HAP-1 (cell line): ENCODE measurements at regions not wholly inside any gene's neighbourhood (a gene's known extent, or its start where the extent isn't known, plus 50 kb on each side); places are given as distances from the start of the nearest gene placed in this dataset.
"Not testable (repeated sequence)": the region's sequence is repeated elsewhere in the genome, so short reads cannot be mapped to it uniquely, and the experiment has no call there.

Source experiments
- DNase-seq, 2 experiments: peaks; one replicate each; pipeline ENCODE4 v3.0.0-alpha.2; 2016 to 2020; ENCODE audit warnings: low spot score in 2 of 2
- H3K27me3 ChIP-seq: fragments of 250-450 bp; sonication (Bioruptor Pico); 2 replicates; pipeline ENCODE4 v1.5.1; 2020; ENCODE audit warnings: low read depth, mild to moderate bottlenecking, moderate library complexity
- H3K36me3 ChIP-seq: fragments of 250-450 bp; sonication (Bioruptor Pico); replicated peaks from 2 replicates; pipeline ENCODE4 v1.5.1; 2020; ENCODE audit warnings: mild to moderate bottlenecking
- H3K4me1 ChIP-seq: fragments of 250-450 bp; sonication (Bioruptor Pico); 2 replicates; pipeline ENCODE4 v1.5.1; 2020; ENCODE audit warnings: mild to moderate bottlenecking
- H3K4me3 ChIP-seq: fragments of 250-450 bp; sonication (Bioruptor Pico); 2 replicates; pipeline ENCODE4 v1.5.1; 2020; ENCODE audit warnings: mild to moderate bottlenecking, moderate library complexity
- H3K9me3 ChIP-seq: fragments of 250-450 bp; sonication (Bioruptor Pico); 2 replicates; pipeline ENCODE4 v1.5.1; 2020; ENCODE audit warnings: mild to moderate bottlenecking, moderate library complexity
- in situ Hi-C: fragments of 300-500 bp; cut with MboI; formaldehyde crosslinking; loops from 3 replicates; pipeline ENCODE4 v1.14.3; 2020; ENCODE audit warnings: low sequenced_read_pairs, inconsistent platforms, mixed read lengths

GRCh38 chr10:109105725-109106124 is 817.6 kb downstream of the XPNPEP1 start:
- no peak overlapping the region for H3K4me3 ChIP-seq
- no peak for DNase-seq
- H3K27me3 ChIP-seq: no peaks in the 10 kb centered on the region
- no peaks in the 10 kb centered on the region for H3K36me3 ChIP-seq
- in situ Hi-C loops: no loop called here
- H3K4me1 ChIP-seq: no peaks in the 10 kb centered on the region
- no peaks in the 10 kb centered on the region for H3K9me3 ChIP-seq

DNA sequence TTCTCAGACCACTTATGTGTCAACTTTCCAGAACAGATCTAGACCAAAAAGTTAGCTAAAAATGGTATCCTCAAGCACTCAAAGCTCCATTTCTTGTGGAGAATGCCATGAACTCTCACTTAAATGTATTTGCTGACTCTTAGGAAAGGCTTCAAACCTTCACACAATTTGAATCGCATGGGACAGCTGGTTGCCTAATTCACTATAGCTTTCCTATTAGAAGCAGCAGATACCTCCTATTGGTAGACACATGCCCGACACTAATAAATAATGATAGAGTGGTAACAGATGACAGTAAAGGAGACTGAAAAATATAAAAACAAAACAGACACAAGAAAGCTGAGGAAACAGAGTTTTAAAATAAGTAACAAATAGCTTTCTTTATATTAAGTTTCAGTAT is 818.5 kb downstream of the XPNPEP1 start:
- no peaks in the 10 kb centered on the region for H3K36me3 ChIP-seq
- no peak for DNase-seq
- no peak overlapping the region for H3K4me3 ChIP-seq
- no peaks in the 10 kb centered on the region for H3K4me1 ChIP-seq
- H3K27me3 ChIP-seq: no peaks in the 10 kb centered on the region
- in situ Hi-C loops: no loop called here
- H3K9me3 ChIP-seq: no peaks in the 10 kb centered on the region

DNA sequence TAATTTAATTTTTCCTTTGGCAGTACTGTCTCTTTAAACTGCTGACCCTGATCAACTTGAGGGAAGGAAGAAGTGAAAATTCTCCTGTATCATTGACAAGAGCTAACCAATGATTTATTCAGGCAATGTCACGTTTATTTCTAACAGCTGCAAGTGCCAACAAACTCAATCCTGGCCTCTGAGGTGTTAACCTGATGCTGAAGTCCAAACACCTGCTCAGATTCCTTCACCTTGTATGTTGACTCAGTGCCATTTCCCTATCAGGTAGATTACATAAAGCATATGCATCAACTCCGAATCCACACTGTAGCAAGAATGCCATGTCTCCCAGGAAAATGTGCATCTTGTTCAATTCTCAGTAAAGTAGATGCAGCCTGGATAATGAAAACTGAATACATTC is 820.0 kb downstream of the XPNPEP1 start:
- Histone ChIP-seq H3K9me3 (no peaks in the 10 kb centered on the region), H3K36me3 (no peaks in the 10 kb centered on the region), H3K4me1 (no peaks in the 10 kb centered on the region), H3K27me3 (no peaks in the 10 kb centered on the region), H3K4me3 (no peak overlapping the region)
- in situ Hi-C loops: no loop called here
- no peak for DNase-seq

DNA sequence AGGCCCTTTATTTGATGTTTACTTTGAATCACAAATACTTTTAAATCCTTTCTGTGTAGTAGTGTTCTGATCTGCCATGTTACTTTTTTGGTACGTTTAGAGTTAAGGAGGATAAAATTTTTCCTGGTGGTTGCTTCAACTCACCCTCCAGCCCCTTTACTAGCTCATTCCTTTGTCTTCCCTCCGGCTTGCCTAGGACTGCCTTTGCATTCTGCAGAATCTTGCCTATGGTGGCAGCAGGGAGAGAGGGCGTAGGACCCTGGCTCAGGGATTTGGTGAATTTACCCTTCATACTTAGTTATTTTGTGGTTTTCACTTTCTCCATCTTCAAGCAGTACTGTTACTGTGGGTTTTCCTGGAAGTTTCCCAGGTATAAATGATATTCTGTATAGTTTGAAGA is 833.5 kb downstream of the XPNPEP1 start:
- no peak for DNase-seq
- in situ Hi-C loops: no loop called here

GRCh38 chr10:109071539-109071938 is 851.8 kb downstream of the XPNPEP1 start:
- in situ Hi-C loops: no loop called here
- DNase-seq: no peak

More for the DNA sequence above, 833.5 kb downstream of the XPNPEP1 start:
- Histone ChIP-seq H3K36me3 (no peaks in the 10 kb centered on the region), H3K4me1 (no peaks in the 10 kb centered on the region), H3K9me3 (no peaks in the 10 kb centered on the region), H3K4me3 (no peak overlapping the region), H3K27me3 (no peaks in the 10 kb centered on the region)

GRCh38 chr10:109070492-109070891 is 852.8 kb downstream of the XPNPEP1 start:
- in situ Hi-C loops: no loop called here
- Histone ChIP-seq H3K4me1 (no peaks in the 10 kb centered on the region), H3K4me3 (no peak overlapping the region), H3K9me3 (no peaks in the 10 kb centered on the region), H3K27me3 (no peaks in the 10 kb centered on the region), H3K36me3 (no peaks in the 10 kb centered on the region)
- DNase-seq: no peak

More at GRCh38 chr10:109071539-109071938, 851.8 kb downstream of the XPNPEP1 start:
- no peaks in the 10 kb centered on the region for H3K27me3 ChIP-seq
- H3K4me3 ChIP-seq: no peak overlapping the region
- H3K4me1 ChIP-seq: no peaks in the 10 kb centered on the region
- no peaks in the 10 kb centered on the region for H3K36me3 ChIP-seq
- H3K9me3 ChIP-seq: no peaks in the 10 kb centered on the region

- H3K27me3 ChIP-seq: no peaks in the 10 kb centered on the region
- H3K4me1 ChIP-seq: no peaks in the 10 kb centered on the region
- in situ Hi-C loops: no loop called here
- H3K4me3 ChIP-seq: no peak overlapping the region
- H3K9me3 ChIP-seq: no peaks in the 10 kb centered on the region
- no peak for DNase-seq
- no peaks in the 10 kb centered on the region for H3K36me3 ChIP-seq
Measured at GRCh38 chr10:109067031-109067430, 856.3 kb downstream of the XPNPEP1 start.

- DNase-seq: no peak
- Histone ChIP-seq H3K4me1 (no peaks in the 10 kb centered on the region), H3K4me3 (no peak overlapping the region), H3K36me3 (no peaks in the 10 kb centered on the region), H3K27me3 (no peaks in the 10 kb centered on the region), H3K9me3 (no peaks in the 10 kb centered on the region)
- in situ Hi-C loops: no loop called here
Measured at GRCh38 chr10:109065821-109066220, 857.5 kb downstream of the XPNPEP1 start.

DNA sequence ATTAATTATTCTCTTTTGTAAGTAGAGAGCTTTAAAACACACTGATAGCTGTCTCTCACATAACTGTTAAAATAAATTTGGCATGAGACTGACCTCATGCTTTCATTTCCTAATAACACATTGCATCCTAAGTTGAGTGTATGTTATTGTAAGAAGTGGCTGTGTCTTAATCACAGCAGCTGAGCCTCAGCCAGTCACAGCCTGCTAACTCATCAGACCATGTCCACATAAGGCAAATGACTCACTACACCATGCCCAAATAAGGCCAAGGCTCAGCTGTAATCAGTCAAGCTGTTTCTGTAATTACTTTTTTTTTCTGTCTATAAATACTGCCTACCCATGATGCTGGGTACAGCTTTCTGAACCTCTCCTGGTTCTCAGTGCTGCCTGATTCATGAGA is 860.9 kb downstream of the XPNPEP1 start:
- DNase-seq: no peak
- no peaks in the 10 kb centered on the region for H3K4me1 ChIP-seq
- no peak overlapping the region for H3K4me3 ChIP-seq
- H3K9me3 ChIP-seq: no peaks in the 10 kb centered on the region
- H3K27me3 ChIP-seq: no peaks in the 10 kb centered on the region
- H3K36me3 ChIP-seq: no peaks in the 10 kb centered on the region
- in situ Hi-C loops: no loop called here

- H3K4me3 ChIP-seq: no peak overlapping the region
- in situ Hi-C loops: no loop called here
- no peak for DNase-seq
- no peaks in the 10 kb centered on the region for H3K4me1 ChIP-seq
- no peaks in the 10 kb centered on the region for H3K36me3 ChIP-seq
- H3K27me3 ChIP-seq: no peaks in the 10 kb centered on the region
- H3K9me3 ChIP-seq: no peaks in the 10 kb centered on the region
Measured at GRCh38 chr10:109055243-109055642, 868.1 kb downstream of the XPNPEP1 start.

DNA sequence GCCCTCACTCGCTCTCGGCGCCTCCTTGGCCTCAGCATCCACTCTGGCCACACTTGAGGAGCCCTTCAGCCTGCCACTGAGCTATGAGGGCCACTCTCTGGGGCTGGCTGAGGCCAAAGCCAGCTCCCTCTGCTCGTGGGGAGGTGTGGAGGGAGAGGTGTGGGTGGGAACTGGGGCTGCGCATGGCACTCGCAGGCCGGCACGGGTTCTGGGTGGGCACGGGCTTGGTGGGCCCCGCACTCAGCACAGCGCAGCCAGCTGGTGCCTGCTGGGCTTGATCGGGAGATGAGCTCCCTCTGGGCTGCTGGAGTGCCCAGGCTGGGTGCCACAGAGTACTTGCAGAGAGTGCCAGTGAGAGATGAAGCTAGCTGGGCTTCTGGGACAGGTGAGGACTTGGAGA is 875.5 kb downstream of the XPNPEP1 start:
- Histone ChIP-seq H3K4me1 (no peaks in the 10 kb centered on the region), H3K4me3 (no peak overlapping the region), H3K36me3 (no peaks in the 10 kb centered on the region), H3K9me3 (no peaks in the 10 kb centered on the region), H3K27me3 (no peaks in the 10 kb centered on the region)
- in situ Hi-C loops: no loop called here
- DNase-seq: no peak

- in situ Hi-C loops, H3K27me3 ChIP-seq, H3K36me3 ChIP-seq, H3K9me3 ChIP-seq, DNase-seq, H3K4me3 ChIP-seq, H3K4me1 ChIP-seq: not testable (repeated sequence)
Measured at GRCh38 chr10:109046427-109046826, 876.9 kb downstream of the XPNPEP1 start.

DNA sequence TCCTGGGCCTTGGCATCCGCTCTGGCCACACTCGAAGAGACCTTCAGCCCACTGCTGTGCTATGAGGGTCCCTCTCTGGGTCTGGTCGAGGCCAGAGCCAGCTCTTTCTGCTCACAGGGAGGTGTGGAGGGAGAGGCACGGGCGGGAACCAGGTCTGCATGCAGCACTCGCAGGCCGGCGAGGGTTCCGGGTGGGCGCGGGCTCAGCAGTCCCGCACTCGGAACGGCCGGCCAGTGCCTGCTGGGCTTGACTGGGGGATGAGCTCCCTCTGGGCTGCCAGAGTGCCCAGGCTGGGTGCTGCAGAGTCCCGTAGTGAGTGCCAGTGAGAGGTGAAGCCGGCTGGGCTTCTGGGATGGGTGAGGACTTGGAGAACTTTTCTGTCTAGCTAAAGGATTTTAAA is 882.7 kb downstream of the XPNPEP1 start:
- Histone ChIP-seq H3K4me1 (no peaks in the 10 kb centered on the region), H3K36me3 (no peaks in the 10 kb centered on the region), H3K27me3 (no peaks in the 10 kb centered on the region), H3K4me3 (no peak overlapping the region), H3K9me3 (no peaks in the 10 kb centered on the region)
- in situ Hi-C loops: no loop called here
- no peak for DNase-seq

- Histone ChIP-seq H3K4me1 (no peaks in the 10 kb centered on the region), H3K36me3 (no peaks in the 10 kb centered on the region), H3K9me3 (no peaks in the 10 kb centered on the region), H3K4me3 (no peak overlapping the region), H3K27me3 (no peaks in the 10 kb centered on the region)
- no peak for DNase-seq
- in situ Hi-C loops: no loop called here
Measured at GRCh38 chr10:109037978-109038377, 885.3 kb downstream of the XPNPEP1 start.

GRCh38 chr10:109030581-109031210 is 892.6 kb downstream of the XPNPEP1 start:
- Histone ChIP-seq H3K4me1 (no peaks in the 10 kb centered on the region), H3K27me3 (no peaks in the 10 kb centered on the region), H3K4me3 (no peak overlapping the region), H3K9me3 (no peaks in the 10 kb centered on the region), H3K36me3 (no peaks in the 10 kb centered on the region)
- no peak for DNase-seq
- in situ Hi-C loops: no loop called here
